ENCODE measurements at regions not wholly inside any gene's neighbourhood (a gene's known extent, or its start where the extent isn't known, plus 50 kb on each side); places are given as distances from the start of the nearest gene placed in this dataset.

DNA sequence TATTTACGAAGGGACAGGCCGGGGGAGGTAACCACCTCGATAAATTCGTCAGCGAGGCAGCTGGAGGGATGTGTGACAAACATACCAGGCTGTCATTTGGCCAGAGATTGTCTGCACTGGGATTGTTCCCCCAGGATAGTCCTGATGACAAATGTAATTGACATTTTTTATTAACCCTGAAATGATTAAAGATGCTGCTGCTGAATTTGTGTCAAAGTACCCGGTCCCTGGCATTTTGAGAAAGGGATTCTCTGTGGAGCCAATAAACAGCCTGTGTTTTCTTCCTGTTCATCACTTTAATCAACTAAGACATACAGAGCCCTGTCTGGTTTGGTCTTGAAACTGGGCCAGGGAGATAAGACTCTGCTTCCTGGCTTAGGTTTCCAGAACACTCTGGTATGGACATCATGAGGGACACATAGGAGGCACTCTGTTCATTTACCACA lies 117.6 kb downstream of the SLC25A47 start:
- no peak for DNase-seq

DNA sequence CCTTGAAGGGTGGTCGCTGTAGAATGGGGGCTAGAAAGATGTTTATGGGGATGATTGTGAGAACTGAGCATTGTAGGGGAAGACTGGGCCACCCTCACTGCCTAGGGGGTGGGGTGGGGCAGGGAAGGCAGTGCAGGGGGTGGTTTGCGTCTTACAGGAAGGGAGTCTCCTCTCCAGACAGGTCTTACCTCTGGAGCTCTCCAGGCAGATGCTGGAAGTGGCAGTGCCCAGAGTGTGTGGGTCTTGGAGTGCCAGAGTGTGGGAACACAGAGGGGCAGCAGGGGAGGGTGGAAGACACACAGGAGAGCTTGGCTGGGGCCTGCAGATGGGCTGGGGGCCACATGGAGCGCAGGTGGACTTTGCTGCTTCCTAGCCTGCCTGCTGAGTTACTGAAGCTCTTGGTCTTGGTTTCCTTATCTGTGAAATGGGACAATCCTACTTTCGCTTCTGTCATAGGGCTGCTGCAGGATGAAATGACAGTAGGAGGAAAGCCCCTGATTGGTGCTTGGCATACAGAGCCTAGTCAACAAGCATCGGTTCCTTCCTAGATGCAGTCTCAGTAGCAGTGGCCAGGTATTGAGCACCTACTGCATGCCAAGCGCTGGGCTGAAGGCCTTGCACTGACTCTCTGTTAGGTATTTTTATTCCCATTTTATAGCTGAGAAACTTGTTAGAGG lies 118.3 kb downstream of the SLC25A47 start:
- DNase-seq, result no peak

DNA sequence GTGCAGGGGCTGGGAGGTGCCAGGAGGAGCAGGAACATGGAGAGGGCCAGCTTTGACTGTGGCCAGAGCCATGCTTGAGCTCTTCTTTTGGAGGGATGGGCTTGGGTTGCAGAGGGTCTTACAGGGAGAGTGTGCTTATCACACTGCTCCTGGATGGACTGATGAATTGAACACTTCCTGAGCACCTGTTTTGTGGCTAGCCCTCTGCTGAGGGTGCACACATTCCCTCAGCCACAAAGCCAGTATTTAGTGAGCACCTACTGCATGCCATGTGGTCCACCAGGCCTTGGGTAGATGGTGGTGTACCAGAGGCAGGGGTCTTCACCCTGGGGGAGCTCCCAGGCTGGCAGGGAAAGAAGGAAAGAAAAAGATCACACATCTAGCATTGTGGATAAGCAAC lies 118.9 kb downstream of the SLC25A47 start:
- DNase-seq, result no peak

DNA sequence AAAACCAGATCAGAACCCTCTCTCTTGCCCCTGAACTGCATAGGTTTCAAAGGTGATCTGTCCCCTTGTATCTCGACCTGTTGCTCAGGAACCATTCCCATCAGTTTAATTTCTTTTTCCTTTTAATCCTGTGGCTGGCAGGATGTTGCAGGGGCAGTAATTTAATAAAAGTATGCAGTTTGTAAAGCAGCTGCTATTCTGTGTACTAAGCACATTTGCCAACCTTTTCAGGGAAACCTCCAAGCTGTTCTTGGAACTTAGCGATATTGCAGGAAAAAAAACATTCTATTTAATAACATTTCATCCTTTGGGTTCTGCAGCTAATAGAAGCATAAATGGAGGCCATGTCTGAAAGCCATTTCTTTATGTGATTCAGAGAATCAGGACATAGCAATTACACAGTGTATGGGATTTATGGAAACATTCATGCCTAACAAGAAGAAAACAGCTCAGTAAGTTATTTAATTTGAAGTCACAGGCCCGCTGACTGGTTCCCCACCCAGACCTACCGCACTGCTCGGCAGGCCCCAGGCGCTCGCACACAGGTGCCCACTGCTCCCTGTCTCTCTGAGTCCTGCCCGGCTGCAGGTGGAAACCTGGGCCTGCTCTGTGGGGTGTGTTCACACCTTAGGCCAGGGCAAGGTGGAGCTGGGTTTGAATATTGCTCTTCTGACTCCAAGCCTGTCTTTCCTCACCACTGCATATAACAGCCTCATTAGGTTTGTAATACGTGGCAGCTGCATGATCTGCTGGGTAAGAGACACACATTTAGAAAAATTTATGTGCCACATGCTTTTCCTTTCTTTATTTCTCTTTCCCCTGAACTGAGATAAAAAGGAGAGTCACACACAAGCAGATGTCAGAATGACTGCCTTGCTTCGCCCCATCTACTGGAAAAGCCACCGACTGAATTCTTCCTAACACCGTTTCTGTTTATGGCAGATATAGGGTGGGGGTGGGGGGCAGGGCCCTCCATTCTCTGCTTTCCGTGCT lies 119.7 kb downstream of the SLC25A47 start:
- no peak for DNase-seq

DNA sequence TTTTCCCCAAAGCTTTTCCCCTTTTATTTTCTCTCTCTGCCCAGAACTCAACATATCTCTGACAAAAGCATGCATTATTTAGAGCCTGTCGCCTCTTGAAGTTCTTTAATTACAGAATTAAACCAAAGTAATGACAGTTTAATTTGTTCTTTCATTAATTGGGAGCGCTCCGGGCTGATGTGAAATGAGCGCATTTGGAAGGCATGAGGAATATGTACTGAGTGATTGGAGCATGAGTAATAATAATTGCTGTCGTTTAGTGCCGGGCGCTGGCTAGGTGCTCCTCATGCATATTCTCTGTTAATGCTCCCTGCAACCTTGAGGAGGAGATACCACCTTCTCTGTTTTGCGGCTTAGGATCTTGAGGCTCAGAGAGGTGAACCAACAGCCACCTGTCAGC lies 120.5 kb downstream of the SLC25A47 start:
- DNase-seq, result no peak

DNA sequence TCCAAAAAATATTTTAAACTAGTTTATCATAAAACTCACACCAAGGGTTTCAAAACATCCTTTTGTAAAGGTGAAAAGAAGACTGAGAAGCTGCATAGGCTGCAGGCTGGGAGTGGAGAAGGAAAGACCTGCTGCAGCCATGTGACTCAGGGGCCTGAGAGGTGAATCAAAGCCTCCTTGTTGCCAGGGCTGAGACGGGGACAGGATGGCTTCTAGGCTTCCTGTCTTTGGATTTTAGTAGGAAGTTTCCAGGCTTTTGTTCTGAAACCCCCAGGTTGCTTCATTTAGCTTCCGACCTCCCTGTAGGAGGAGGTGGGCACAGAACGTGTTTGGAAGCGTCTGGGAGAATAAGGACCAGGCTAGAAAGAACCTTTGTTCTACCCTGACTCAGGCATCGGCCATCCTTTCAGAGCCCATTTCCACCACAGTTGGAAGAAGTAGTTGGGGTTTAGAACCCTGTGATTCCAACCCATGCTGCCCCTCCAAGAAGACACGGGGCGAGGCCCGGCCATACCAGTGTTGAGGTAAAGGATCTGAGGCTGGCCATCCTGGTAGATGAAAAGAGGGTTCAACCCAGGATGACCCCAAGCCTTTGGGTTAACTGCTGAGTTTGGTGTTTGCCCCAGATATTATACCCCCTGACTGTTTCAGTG lies 122.4 kb downstream of the SLC25A47 start:
- DNase-seq, result no peak

DNA sequence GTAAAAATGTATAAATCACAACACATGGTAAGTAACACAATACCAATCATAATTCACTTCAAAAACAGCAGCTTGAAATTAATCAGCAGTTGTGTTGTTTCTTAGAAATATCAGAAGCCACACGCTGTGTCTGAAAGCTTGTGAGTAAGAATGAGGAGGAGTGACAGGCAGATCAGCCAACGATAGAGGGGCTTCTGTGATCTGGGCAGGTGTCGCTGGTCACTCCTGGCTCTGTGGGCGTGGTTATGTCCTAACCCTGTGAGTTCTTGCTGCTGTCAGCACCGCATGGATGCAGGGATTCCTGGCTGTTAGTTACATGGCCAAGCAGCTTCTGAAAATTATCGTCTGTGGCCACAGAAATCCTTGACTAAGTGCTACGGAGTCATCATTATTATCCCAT lies 123.4 kb downstream of the SLC25A47 start:
- no peak for DNase-seq

DNA sequence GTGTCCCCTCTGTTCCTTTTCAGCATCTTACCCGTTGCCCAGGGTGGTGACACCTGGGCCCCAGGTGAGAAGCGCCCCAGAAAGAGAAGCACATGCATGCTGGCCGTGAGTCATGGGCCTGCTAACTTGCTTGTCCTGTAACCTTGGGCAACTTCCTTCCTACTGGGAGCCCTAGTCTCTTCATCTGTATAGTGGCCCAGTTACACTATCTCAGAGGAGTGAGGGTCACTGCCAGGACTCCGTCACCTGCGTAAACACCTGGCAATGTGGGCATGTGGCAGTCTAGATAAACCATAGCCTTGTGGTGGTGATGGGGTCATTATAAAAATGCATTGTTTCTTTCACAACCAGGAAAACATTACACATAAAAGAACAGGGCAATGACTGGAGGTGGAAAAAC lies 125.2 kb downstream of the SLC25A47 start:
- no peak for DNase-seq

DNA sequence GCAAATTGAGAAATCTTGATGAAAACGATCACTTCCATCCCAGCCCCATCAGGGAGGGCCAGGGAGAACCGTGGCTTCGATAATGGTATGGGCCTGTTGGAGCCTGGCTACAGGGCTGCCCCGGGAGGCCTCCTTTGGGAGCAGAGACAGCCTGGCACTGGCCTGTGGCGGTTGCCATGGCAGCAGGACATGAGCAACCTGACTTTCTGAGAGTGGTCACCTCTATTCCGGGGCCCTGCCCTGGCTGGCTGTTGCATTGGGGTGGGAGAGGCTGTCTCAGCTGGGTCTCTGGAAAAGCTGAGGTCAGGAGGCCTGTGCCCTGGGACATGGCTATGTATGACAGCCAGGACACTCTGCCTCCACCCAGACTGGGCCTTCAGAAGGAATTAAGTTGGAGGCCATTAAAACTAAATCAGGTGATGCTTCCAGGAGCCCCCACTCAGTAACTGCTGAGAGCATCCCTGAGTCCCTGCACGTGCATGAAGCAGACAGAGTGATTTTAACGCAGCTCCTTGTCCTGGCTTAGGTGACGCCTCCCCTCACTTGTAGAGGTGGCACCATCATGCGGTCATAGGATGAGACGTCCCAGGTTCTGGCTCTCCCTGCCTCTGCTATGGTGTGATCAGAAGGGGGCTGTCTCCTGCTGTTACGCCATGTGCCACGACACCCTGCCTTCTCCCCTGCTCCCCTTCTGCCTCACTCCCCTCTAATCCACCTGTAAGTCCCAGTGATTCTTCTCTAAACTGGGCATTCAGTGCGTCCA lies 126.3 kb downstream of the SLC25A47 start:
- DNase-seq, result no peak

DNA sequence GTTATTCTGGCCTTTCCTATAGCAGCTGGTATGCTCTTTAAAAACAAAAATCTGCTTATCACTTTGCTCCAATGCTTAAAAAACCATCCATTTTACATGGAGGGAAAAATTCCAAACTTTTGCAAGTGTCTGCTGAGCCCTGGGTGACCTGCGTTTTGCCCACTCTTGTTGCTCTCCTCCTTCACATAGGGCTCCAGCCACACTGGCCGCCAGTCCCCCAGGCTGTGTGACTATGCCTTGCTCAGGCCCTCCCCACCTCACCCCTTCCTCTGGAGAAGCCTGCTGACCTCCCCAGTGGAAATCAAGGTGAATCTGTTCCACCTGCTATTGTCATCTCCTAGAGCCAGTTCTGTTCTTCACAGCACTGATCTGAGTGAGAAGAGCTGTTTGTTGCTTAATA lies 126.9 kb downstream of the SLC25A47 start:
- no peak for DNase-seq

DNA sequence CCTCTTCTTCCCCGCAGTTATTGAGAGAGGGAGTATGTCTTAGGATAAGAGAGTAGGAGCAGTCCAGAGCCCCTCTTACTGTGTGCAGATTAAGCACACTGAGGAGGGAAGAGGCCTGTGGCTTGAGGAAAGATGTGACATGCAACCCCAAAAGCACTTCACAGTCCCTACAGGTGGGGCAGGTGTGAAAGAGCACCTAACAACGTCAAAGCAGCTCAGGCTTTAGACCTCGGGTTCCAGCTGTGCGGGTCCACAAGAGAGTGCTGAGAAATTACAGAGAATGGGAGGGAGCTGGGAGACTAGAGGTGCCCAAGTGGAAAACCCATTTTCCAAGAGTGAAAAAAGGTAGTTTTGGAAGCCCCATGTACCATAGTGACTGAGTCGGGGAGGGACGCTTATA lies 127.6 kb downstream of the SLC25A47 start:
- DNase-seq, result no peak

DNA sequence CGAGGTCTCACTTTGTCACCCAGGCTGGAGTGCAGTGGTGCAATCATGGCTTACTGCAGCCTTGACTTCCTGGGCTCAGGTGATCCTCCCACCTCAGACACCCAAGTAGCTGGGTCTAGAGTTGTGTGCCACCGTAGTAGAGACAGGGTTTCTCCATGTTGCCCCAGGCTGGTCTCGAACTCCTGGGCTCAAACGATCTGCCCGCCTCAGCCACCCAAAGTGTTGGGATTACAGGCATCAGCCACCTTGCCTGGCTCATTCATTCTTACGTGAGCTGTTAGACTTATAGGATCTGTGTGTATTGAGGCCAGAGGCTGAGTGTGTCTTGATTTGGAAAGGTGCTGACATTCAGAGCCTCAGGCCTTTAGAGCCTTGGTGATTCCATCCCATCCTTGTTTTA lies 128.1 kb downstream of the SLC25A47 start:
- no peak for DNase-seq

DNA sequence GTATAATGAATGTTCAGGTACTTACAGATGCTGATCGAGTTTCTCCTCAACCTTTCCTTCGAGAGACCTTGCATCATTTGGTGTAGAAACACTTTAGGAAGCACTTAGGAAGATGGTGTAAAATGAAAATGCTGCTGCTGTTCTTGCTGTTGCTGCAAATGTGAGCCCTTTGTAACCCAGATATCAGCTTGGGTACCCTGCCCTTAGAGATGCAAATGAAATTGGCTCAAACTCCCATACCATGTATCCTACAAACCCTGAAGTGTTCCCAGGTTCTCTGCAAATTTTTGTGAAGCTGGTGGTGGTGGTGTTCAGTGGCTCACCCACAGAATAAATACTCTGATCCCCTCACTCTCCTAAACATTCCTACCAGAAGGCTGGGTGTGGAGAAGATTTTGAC lies 130.8 kb downstream of the SLC25A47 start:
- DNase-seq, result no peak

DNA sequence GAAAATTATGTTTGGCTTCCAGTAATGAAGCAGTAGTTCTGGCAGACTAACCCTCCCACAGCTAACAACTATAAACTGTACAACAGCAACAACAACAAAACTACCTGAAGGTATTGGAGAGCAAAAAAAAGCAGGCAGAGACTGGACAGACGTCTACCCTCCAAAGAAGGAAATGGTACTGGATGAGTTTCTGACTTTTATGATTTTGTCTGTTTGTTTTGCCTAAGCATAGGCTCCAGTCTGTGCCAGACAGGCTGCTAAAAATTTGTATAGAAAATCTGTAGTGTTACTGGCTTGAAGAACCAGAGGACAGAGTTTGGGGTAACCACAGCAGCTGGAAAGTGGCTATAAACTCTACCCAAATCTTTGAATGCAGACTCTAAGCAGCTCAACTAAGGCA lies 131.3 kb downstream of the SLC25A47 start:
- DNase-seq, result no peak

DNA sequence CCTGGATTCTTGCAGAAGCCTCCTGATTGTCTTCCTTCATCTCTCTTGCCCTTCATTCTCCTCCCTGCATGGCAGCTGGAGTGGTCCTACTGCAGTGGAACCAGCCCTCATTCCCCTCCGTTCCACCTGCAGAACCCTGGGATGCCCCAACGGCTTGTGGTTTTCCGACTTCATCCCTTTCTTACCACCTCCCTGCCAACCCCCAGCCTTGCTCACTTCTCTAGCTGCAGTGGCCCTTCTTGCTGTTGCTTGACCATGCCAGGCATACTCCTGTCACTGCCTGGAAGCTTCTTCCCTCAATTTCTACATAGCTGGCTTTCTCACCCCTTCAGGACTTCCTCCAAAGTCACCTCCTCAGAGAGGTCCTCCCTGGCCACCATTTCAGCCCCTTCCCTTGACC lies 123.3 kb downstream of the BEGAIN start:
- DNase-seq, result no peak

DNA sequence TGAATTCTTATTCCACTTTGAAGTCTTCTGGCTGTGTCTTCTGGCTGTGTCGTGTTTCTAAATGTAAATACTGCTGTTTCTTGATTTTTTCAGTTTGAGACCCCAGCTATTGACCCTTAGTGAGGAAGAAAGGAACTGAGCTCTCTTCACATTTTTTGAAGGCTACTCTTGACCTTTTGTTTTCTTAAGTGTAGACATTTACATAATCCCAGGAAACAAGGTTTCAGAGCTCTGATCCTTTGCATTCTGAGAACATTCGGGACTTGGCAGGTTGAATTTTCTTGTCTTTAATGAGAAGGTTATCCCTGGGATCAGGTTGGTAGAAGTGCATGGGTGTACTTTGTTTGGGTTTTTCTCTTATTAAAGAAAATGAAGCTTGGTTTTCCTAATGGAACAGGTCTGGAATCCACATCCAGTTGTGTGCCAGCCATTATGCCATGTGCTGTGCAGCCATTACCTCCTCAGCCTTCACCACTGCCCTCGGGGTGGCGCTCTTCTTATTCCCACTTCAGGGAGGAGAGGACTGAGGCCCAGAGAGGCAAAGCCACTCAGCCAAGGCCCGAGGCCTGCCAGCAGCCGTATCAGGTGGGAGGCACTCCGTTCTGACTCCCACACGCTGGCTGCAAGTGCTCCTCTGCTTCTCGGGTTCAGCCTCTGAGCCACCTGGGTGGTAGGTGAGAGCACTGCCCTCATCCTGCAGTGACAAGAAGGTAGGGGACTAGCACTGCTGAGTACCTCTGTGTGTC lies 120.9 kb downstream of the BEGAIN start:
- DNase-seq, result no peak

DNA sequence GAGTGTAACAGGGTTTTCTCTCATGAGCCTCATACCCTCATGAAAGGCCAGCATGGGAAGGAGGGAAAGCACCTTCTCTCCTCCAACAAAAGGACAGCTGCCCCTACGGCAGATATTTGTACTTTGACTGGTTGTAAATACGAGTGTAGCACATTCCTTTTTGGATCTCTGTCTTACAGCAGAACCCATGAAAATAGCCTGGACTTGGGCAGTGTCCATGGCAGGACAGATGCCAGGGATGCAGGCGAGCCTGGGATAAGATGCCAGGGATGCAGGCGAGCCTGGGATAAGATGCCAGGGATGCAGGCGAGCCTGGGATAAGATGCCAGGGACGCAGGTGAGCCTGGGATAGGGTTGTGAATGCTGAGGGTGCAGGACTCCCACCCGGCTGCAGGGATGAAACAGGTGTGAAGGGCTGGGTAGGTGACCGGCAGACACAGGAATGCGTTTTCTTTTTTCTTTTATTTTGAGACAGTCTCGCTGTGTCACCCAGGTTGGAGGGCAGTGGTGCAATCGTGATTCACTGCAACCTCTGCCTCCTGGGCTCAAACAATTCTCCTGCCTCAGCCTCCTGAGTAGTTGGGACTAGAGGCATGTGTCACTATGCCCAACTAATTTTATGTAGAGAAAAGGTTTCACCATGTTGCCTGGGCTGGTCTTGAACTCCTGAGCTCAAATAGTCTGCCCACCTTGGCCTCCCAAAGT lies 120.0 kb downstream of the BEGAIN start:
- DNase-seq, result no peak

DNA sequence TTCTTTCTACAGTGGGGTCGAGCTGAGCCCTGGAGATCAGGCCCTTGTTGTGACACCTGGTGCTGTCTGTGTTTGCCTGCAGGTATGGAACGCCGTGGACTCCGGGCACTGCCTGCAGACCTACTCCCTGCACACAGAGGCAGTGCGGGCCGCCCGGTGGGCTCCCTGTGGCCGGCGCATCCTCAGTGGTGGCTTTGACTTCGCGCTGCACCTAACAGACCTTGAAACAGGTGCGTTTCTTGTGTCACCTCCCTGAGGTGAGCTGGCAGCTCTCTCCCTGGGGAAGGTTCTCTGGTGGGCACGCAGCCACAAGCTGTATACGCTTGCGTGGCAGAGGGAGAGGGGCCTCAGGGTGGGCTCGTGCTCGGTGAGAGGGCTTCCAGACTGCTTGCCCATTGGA lies 119.3 kb downstream of the BEGAIN start:
- DNase-seq, result no peak

DNA sequence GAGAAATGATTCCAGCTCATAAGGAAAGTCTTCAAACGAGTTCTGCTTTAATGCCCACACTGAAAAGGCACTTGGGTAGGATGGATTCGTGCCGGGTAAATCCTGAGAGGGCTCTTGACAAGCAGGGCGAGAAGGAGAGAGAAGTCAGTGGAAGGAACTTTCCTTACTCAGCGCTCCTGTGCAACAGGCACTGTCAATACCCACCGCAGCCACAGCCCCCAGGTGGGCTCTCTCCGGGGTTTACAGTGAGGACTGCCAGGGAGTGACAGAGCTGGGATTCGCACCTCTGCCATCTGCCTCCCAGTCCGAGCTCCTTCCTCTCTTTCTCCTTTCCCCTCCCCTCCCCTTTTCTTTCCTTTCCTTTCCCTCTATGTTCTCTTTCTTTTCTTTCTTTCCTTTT lies 118.7 kb downstream of the BEGAIN start:
- no peak for DNase-seq

DNA sequence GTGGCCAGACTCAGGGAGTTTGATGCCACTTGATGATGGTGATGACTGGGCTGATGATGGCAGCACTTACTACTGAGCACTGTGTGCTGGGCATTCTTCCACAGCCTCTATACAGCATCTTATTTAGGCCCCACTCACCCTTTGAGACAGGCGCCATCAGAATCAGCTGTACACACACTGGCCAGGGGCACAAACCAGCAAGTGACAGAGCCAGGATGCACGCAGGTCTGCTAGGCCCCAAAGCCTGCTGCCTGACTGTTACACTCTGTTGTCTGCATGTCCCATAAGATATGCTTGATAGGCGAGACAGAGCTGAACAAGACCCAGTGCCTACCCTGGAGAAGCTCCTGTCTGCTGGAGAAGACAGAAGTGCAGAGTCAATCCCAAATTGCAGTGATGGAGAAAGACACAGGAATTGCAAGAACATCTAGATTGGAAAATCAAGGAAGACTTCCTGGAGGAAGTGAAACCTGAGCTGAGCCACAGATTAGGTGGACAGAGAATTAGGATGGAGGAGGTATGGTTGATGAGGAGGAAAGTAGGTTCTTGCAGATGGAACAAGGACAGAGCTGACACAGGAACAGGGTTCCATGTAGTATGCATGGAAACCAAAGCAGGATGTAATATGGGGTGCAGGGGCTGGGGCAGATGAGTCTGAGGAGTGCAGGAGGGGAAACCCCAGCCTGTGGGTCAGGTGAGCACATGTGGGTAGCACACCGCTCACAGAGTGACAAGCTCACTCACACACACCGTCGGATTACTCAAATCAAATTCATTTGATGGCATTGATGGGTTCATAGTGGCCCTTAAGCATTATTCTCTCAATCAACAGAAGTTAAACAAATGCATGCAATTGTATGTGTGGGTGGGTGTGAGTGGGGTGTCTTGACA lies 117.3 kb downstream of the BEGAIN start:
- no peak for DNase-seq

DNA sequence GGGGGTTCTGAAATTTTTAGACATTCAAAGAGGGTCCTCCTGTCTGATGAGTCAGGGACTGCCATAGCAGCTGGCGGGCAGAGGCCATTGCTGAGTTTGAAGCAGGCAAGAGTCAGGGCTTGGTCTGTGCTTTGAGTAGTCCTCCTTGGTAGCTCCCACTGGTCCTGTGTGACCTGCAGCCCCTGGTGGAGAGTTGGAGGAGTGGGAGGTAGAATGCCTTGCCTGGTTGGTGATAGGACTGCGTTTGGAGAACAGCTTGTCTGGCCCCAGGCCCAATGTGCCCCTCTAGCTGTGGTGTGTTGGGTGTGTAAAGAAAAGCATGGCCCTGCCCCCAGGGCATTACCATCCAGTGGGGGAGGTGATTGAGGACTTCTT lies 116.7 kb downstream of the BEGAIN start:
- DNase-seq, result no peak
